Naive thymus-derived CD4-positive, alpha-beta T cell (primary cell): ENCODE measurements at regions not wholly inside any gene's neighbourhood (a gene's known extent, or its start where the extent isn't known, plus 50 kb on each side); places are given as distances from the start of the nearest gene placed in this dataset.

Experiments used
- ATAC-seq: fragments of 150-1000 bp; cut with Tn5 transposase; 2 replicates; pipeline ENCODE4 v1.10.0; 2021; ENCODE audit warnings: mild to moderate bottlenecking, moderate library complexity
- CTCF ChIA-PET: fragments of 350-600 bp; sonication (Branson Sonifier 250); formaldehyde crosslinking; loops from one replicate; lab custom pipeline; 2021; ENCODE audit warnings: antibody characterized with exemption; lab: Charles Lee
- POLR2A ChIA-PET: fragments of 350-600 bp; sonication (Branson Sonifier 250); formaldehyde crosslinking; loops from one replicate; lab custom pipeline; 2021; ENCODE audit warnings: antibody characterized with exemption, inconsistent platforms; lab: Charles Lee
- DNase-seq, 9 donors: peaks; one replicate each; pipeline versions ENCODE4 v3.0.0 to v3.0.0-alpha.2; 2020 to 2022; ENCODE audit warnings: mixed read lengths in 1 of 9
- H3K27ac ChIP-seq: one replicate; pipeline ENCODE4 v1.7.0; 2013; ENCODE audit warnings: mild to moderate bottlenecking, low read depth, low read length, moderate library complexity
- H3K27me3 ChIP-seq, 2 donors: one replicate each; pipeline ENCODE4 v1.7.0; 2013; ENCODE audit warnings: low read length in 2 of 2, mild to moderate bottlenecking in 2 of 2, moderate library complexity in 2 of 2; ENCODE audit not compliant: control insufficient read depth in 2 of 2, insufficient read depth in 2 of 2
- H3K36me3 ChIP-seq, 3 experiments: 1 replicate in 2 of 3; 2 replicates in 1 of 3; pipeline ENCODE4 v1.7.0; 2013; ENCODE audit warnings: low read length in 3 of 3, mild to moderate bottlenecking in 3 of 3, moderate library complexity in 1 of 3; ENCODE audit not compliant: insufficient read depth in 3 of 3, control insufficient read depth in 2 of 3
- H3K4me1 ChIP-seq, 2 donors: one replicate each; pipeline ENCODE4 v1.7.0; 2013; ENCODE audit warnings: low read length in 2 of 2, mild to moderate bottlenecking in 2 of 2, moderate library complexity in 1 of 2; ENCODE audit not compliant: control insufficient read depth in 2 of 2, insufficient read depth in 2 of 2
- H3K4me3 ChIP-seq: 2 replicates; pipeline ENCODE4 v1.7.0; 2013; ENCODE audit warnings: mild to moderate bottlenecking, low read length
- H3K9me3 ChIP-seq, 3 experiments: 1 replicate in 2 of 3; 2 replicates in 1 of 3; pipeline ENCODE4 v1.7.0; 2013; ENCODE audit warnings: low read length in 3 of 3; ENCODE audit not compliant: control insufficient read depth in 2 of 3
- H3K27ac Mint-ChIP-seq, 9 donors: one replicate each; pipeline ENCODE4 v1.8.0; 2020 to 2022; ENCODE audit warnings: mixed read lengths in 9 of 9, mild to moderate bottlenecking in 8 of 9, moderate library complexity in 5 of 9, inconsistent platforms in 2 of 9
- H3K27me3 Mint-ChIP-seq, 5 donors: one replicate each; pipeline ENCODE4 v1.8.0; 2021 to 2022; ENCODE audit warnings: mixed read lengths in 5 of 5, mild to moderate bottlenecking in 1 of 5
- H3K36me3 Mint-ChIP-seq, 5 donors: one replicate each; pipeline ENCODE4 v1.8.0; 2020 to 2022; ENCODE audit warnings: mixed read lengths in 5 of 5, mild to moderate bottlenecking in 3 of 5, inconsistent platforms in 1 of 5
- H3K4me1 Mint-ChIP-seq, 7 donors: one replicate each; pipeline ENCODE4 v1.8.0; 2020 to 2022; ENCODE audit warnings: mixed read lengths in 7 of 7, mild to moderate bottlenecking in 3 of 7, inconsistent platforms in 1 of 7
- H3K4me3 Mint-ChIP-seq, 10 donors: one replicate each; pipeline ENCODE4 v1.8.0; 2020 to 2022; ENCODE audit warnings: mild to moderate bottlenecking in 10 of 10, mixed read lengths in 10 of 10, moderate library complexity in 6 of 10, inconsistent platforms in 2 of 10
- H3K9me3 Mint-ChIP-seq, 11 donors: one replicate each; pipeline ENCODE4 v1.8.0; 2020 to 2022; ENCODE audit warnings: mixed read lengths in 11 of 11, mild to moderate bottlenecking in 4 of 11, inconsistent platforms in 1 of 11, moderate library complexity in 1 of 11
- intact Hi-C, 2 donors: fragments of 100-400 bp; cut with micrococcal nuclease; formaldehyde crosslinking; loops; one replicate each; pipeline ENCODE4 v1.15.1; 2023

DNA sequence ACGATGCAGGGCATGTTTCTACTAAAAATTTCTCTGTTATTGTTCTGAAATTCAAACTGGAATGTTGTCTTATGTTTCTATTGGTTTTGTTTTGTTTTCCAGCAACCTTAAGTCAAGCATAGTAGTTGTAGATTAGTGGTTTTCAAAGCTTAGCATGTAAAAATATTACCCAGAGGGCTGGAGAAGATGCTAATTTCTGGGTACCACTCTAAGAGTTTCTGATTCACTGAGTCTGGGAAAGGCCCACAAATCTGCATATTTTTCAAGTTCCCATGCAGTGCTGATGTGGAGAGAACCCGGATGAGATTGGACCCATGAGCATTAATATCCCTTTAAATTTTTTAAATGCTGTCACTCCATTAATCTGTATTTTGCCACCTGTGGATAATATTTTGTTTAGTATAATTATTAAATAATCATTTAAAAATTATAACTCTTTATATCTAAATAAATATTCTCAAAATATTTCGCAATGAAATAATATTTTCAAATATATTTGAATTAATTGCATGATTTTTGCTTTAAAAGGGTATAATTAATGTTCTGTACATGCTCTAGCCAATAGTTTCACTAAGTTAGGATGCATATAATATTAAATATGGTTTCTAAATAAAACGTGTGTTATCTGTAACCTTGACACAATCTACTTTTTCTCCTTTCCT, 1274.7 kb upstream of the CADM2 start:
- POLR2A ChIA-PET = no interaction called here
- ATAC-seq (no peak), DNase-seq (no peak)
- Mint-ChIP-seq H3K4me3 (no peak overlapping the region), H3K4me1 (peaks cover 0 to 1% (median 0%) of the 10 kb centered on the region in 7 donors), H3K9me3 (peaks cover 0 to 22% (median 9%) of the 10 kb centered on the region in 11 donors), H3K36me3 (peaks cover 0 to 3% (median 0%) of the 10 kb centered on the region in 5 donors), H3K27ac (no peak overlapping the region), H3K27me3 (no peaks in the 10 kb centered on the region)
- intact Hi-C loops = no loop called here
- H3K4me1 ChIP-seq = no peaks in the 10 kb centered on the region
- H3K27me3 ChIP-seq = no peaks in the 10 kb centered on the region
- peaks cover 0 to 6% (median 0%) of the 10 kb centered on the region in 3 experiments for H3K9me3 ChIP-seq
- no peaks in the 10 kb centered on the region for H3K36me3 ChIP-seq
- CTCF ChIA-PET = no interaction called here
- no peak overlapping the region for H3K27ac ChIP-seq
- H3K4me3 ChIP-seq = no peak overlapping the region

DNA sequence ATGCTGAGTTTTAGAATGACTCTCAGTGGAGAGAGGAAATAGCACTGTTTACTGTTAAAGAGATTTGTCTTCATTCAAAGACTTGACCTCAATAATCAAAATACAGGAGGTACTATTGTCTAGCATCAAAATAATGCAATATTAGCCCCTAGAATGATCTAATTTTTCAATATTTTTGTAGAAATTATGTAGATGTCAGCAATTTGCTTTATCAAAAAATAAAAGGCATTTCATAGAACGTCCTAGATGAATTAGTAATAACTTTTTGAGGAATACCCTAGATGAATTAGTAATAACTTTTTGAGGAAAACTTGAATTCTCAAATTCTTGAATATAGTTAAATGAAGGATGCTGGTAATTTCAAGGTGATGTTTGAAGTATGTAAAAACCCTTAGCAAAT, 1252.1 kb upstream of the CADM2 start:
- ChIA-PET CTCF (no interaction called here), POLR2A (no interaction called here)
- peaks cover 0 to 26% (median 11%) of the 10 kb centered on the region in 11 donors for H3K9me3 Mint-ChIP-seq
- H3K27ac Mint-ChIP-seq = no peak overlapping the region
- Histone ChIP-seq H3K36me3 (no peaks in the 10 kb centered on the region), H3K27ac (no peak overlapping the region), H3K4me1 (no peaks in the 10 kb centered on the region), H3K4me3 (no peak overlapping the region), H3K9me3 (peaks cover 0 to 7% (median 0%) of the 10 kb centered on the region in 3 experiments), H3K27me3 (no peaks in the 10 kb centered on the region)
- no peaks in the 10 kb centered on the region for H3K4me1 Mint-ChIP-seq
- no peaks in the 10 kb centered on the region for H3K36me3 Mint-ChIP-seq
- intact Hi-C loops = no loop called here
- H3K27me3 Mint-ChIP-seq = no peaks in the 10 kb centered on the region
- ATAC-seq (no peak), DNase-seq (no peak)
- no peak overlapping the region for H3K4me3 Mint-ChIP-seq

DNA sequence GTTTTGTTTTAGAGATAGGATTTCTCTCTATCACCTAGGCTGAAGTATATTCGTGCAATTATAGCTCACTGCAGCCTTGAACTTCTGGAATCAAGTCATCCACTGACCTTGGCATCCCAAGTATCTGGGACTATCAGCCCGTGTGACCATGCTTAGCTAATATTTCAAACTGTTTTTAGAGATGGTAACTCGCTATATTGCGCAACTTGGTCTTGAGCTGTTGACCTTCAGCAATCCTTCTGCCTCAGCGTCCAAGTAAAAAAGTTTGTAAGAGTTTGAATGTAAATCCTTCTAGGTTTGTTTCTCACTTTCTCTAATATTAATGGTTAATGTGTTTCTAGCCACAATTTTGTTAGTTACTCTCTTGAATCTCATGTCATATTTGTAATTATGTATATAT, 1243.5 kb upstream of the CADM2 start:
- no peak for ATAC-seq
- CTCF ChIA-PET = no interaction called here
- no peak overlapping the region for H3K4me3 Mint-ChIP-seq
- POLR2A ChIA-PET = no interaction called here
- no peaks in the 10 kb centered on the region for H3K36me3 ChIP-seq
- H3K4me3 ChIP-seq = no peak overlapping the region
- no peak overlapping the region for H3K27ac ChIP-seq
- no peak for DNase-seq
- no peaks in the 10 kb centered on the region for H3K27me3 Mint-ChIP-seq
- intact Hi-C loops = no loop called here
- H3K36me3 Mint-ChIP-seq = no peaks in the 10 kb centered on the region
- no peaks in the 10 kb centered on the region for H3K9me3 ChIP-seq
- H3K27ac Mint-ChIP-seq = no peak overlapping the region
- H3K27me3 ChIP-seq = no peaks in the 10 kb centered on the region
- H3K4me1 Mint-ChIP-seq = no peaks in the 10 kb centered on the region
- H3K9me3 Mint-ChIP-seq = peaks cover 0 to 10% (median 0%) of the 10 kb centered on the region in 11 donors
- H3K4me1 ChIP-seq = no peaks in the 10 kb centered on the region

DNA sequence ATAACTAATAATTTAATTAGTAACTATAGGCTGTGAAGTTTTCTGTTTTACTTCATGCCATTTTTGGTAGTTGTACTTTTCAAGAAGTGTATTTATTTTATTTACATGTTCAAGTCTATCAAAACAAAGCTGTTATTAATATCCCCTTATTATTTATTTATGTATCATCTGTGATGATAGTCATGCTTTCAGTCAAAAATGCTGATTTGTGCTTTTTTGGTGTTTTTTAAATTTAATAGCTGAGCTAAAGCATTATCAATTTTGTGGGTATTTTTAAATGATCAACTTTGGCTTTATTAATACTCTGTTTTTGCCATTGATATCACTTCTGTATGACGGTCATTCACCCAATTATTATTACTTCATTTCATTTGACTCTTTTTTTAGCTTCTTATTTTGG, 1229.2 kb upstream of the CADM2 start:
- Histone ChIP-seq H3K9me3 (peaks cover 0 to 14% (median 0%) of the 10 kb centered on the region in 3 experiments), H3K4me1 (no peaks in the 10 kb centered on the region), H3K36me3 (no peaks in the 10 kb centered on the region), H3K4me3 (no peak overlapping the region), H3K27me3 (no peaks in the 10 kb centered on the region), H3K27ac (no peak overlapping the region)
- no peaks in the 10 kb centered on the region for H3K4me1 Mint-ChIP-seq
- no peak overlapping the region for H3K27ac Mint-ChIP-seq
- ChIA-PET POLR2A (no interaction called here), CTCF (interaction anchor here (0.7 kb wide), 1 partner anchor 1152 kb away, joined by 3 read pairs; no protein-coding TSS in a partner anchor)
- H3K9me3 Mint-ChIP-seq = peaks cover 0 to 30% (median 10%) of the 10 kb centered on the region in 11 donors
- no peak for ATAC-seq
- no peaks in the 10 kb centered on the region for H3K27me3 Mint-ChIP-seq
- intact Hi-C loops = no loop called here
- DNase-seq = no peak
- no peak overlapping the region for H3K4me3 Mint-ChIP-seq
- H3K36me3 Mint-ChIP-seq = no peaks in the 10 kb centered on the region

DNA sequence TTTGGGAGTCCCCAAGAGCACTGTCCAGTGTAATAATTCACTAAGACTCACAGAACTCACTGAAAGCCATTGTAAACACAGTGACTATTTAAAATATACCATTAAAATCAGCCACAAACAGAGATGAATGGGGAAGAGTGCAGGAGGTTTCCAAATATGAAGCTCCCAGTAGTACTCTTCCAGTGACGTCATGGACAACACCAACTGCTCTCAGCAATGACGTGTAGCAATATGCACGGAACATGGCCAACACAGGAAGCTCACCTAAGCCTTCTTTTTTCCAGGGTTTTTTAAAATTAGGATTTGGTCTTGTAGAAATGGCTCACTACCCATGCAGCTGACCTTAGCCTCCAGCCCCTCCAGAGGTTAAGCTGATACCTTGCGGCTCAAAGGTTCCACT, 1224.1 kb upstream of the CADM2 start:
- Histone ChIP-seq H3K4me3 (no peak overlapping the region), H3K36me3 (no peaks in the 10 kb centered on the region), H3K27ac (no peak overlapping the region), H3K9me3 (no peaks in the 10 kb centered on the region), H3K27me3 (no peaks in the 10 kb centered on the region), H3K4me1 (no peaks in the 10 kb centered on the region)
- H3K4me1 Mint-ChIP-seq = no peaks in the 10 kb centered on the region
- ChIA-PET POLR2A (no interaction called here), CTCF (no interaction called here)
- H3K36me3 Mint-ChIP-seq = no peaks in the 10 kb centered on the region
- no peaks in the 10 kb centered on the region for H3K27me3 Mint-ChIP-seq
- intact Hi-C loops = no loop called here
- no peak for DNase-seq
- ATAC-seq = no peak
- no peak overlapping the region for H3K4me3 Mint-ChIP-seq
- H3K9me3 Mint-ChIP-seq = peaks cover 0 to 5% (median 0%) of the 10 kb centered on the region in 11 donors
- H3K27ac Mint-ChIP-seq = no peak overlapping the region

DNA sequence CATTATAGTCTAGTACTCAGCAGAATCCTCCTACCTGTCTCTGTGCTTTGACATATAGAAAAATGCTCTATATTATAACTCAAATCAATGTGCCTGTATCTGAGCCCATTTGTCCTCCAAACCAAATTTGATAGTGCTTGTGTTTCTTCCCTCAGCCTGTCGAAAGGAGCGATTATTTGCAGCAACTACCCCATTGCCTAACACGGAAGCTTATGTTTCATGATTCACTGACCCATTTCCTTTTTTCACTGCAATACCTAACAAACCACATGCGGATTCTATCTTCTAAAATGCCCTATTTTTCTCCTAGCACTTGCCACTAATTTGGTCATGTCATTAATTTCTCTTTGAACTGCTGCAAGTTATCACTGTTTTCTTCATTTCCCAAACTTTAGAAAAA, 1220.6 kb upstream of the CADM2 start:
- Histone ChIP-seq H3K4me1 (no peaks in the 10 kb centered on the region), H3K27ac (no peak overlapping the region), H3K27me3 (no peaks in the 10 kb centered on the region), H3K9me3 (no peaks in the 10 kb centered on the region), H3K4me3 (no peak overlapping the region), H3K36me3 (no peaks in the 10 kb centered on the region)
- no peak for DNase-seq
- H3K27me3 Mint-ChIP-seq = no peaks in the 10 kb centered on the region
- POLR2A ChIA-PET = no interaction called here
- H3K36me3 Mint-ChIP-seq = no peaks in the 10 kb centered on the region
- CTCF ChIA-PET = no interaction called here
- intact Hi-C loops = no loop called here
- H3K9me3 Mint-ChIP-seq = peaks cover 0 to 5% (median 1%) of the 10 kb centered on the region in 11 donors
- H3K4me3 Mint-ChIP-seq = no peak overlapping the region
- H3K4me1 Mint-ChIP-seq = no peaks in the 10 kb centered on the region
- ATAC-seq = no peak
- H3K27ac Mint-ChIP-seq = no peak overlapping the region

DNA sequence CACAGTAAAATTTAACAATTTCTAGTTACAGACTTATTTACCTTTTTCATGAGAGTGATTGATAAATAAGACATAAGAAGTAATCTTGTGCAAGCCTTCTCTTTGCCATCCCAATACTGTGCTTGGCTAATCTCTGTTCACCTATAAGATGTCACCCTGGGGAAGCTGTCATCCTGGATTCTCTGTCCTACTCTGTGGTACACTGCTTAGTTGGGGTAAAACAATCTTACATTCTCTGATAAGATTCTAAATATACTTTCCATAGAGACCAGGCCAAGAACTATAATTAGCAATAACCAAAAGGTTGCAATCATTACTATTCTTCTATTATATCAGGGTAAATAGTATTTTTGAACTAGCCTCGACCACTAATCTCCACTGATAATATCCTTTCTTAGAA, 1218.3 kb upstream of the CADM2 start:
- Mint-ChIP-seq H3K36me3 (no peaks in the 10 kb centered on the region), H3K4me3 (no peak overlapping the region), H3K4me1 (no peaks in the 10 kb centered on the region), H3K9me3 (peaks cover 0 to 16% (median 3%) of the 10 kb centered on the region in 11 donors), H3K27me3 (no peaks in the 10 kb centered on the region), H3K27ac (no peak overlapping the region)
- Histone ChIP-seq H3K9me3 (no peaks in the 10 kb centered on the region), H3K36me3 (no peaks in the 10 kb centered on the region), H3K4me3 (no peak overlapping the region), H3K27ac (no peak overlapping the region), H3K4me1 (no peaks in the 10 kb centered on the region), H3K27me3 (no peaks in the 10 kb centered on the region)
- CTCF ChIA-PET = no interaction called here
- DNase-seq (no peak), ATAC-seq (no peak)
- POLR2A ChIA-PET = no interaction called here
- intact Hi-C loops = no loop called here
